Chondrocyte (in vitro differentiated cells): ENCODE measurements at regions not wholly inside any gene's neighbourhood (a gene's known extent, or its start where the extent isn't known, plus 50 kb on each side); places are given as distances from the start of the nearest gene placed in this dataset.

Experiments used
- DNase-seq: peaks from one replicate; pipeline ENCODE4 v3.0.0; 2021; ENCODE audit warnings: mixed read lengths, low spot score
- H3K27ac Mint-ChIP-seq: one replicate; pipeline ENCODE4 v1.8.0; 2021; ENCODE audit warnings: mild to moderate bottlenecking, moderate library complexity, mixed read lengths; ENCODE audit not compliant: unreplicated experiment
- H3K27me3 Mint-ChIP-seq: 2 replicates; pipeline ENCODE4 v1.8.0; 2021; ENCODE audit warnings: low read depth, mixed read lengths
- H3K36me3 Mint-ChIP-seq: 2 replicates; pipeline ENCODE4 v1.8.0; 2021; ENCODE audit warnings: low read depth, mixed read lengths
- H3K4me1 Mint-ChIP-seq: 2 replicates; pipeline ENCODE4 v1.8.0; 2021; ENCODE audit warnings: low read depth, mild to moderate bottlenecking, mixed read lengths
- H3K4me3 Mint-ChIP-seq: one replicate; pipeline ENCODE4 v1.8.0; 2021; ENCODE audit warnings: mild to moderate bottlenecking, moderate library complexity, mixed read lengths; ENCODE audit not compliant: unreplicated experiment
- H3K9me3 Mint-ChIP-seq: 2 replicates; pipeline ENCODE4 v1.8.0; 2021; ENCODE audit warnings: low read depth, mixed read lengths
- TF ChIP-seq, protein P1 (sequence below): fragments of 200-600 bp; sonication (generic); IDR thresholded peaks from 2 replicates; pipeline ENCODE4 v1.5.0; 2021; ENCODE audit warnings: antibody characterized with exemption, mild to moderate bottlenecking, moderate library complexity

GRCh38 chr3:182470187-182470586, 323.1 kb upstream of the ATP11B start:
- H3K9me3 Mint-ChIP-seq = peaks cover 3% of the 10 kb centered on the region
- peaks cover 34% of the 10 kb centered on the region for H3K4me1 Mint-ChIP-seq
- no peaks in the 10 kb centered on the region for H3K36me3 Mint-ChIP-seq
- H3K4me3 Mint-ChIP-seq = no peak overlapping the region
- no peaks in the 10 kb centered on the region for H3K27me3 Mint-ChIP-seq
- H3K27ac Mint-ChIP-seq = no peak overlapping the region
- DNase-seq = no peak
- TF ChIP-seq, protein P1, sequence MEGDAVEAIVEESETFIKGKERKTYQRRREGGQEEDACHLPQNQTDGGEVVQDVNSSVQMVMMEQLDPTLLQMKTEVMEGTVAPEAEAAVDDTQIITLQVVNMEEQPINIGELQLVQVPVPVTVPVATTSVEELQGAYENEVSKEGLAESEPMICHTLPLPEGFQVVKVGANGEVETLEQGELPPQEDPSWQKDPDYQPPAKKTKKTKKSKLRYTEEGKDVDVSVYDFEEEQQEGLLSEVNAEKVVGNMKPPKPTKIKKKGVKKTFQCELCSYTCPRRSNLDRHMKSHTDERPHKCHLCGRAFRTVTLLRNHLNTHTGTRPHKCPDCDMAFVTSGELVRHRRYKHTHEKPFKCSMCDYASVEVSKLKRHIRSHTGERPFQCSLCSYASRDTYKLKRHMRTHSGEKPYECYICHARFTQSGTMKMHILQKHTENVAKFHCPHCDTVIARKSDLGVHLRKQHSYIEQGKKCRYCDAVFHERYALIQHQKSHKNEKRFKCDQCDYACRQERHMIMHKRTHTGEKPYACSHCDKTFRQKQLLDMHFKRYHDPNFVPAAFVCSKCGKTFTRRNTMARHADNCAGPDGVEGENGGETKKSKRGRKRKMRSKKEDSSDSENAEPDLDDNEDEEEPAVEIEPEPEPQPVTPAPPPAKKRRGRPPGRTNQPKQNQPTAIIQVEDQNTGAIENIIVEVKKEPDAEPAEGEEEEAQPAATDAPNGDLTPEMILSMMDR = no peak

DNA sequence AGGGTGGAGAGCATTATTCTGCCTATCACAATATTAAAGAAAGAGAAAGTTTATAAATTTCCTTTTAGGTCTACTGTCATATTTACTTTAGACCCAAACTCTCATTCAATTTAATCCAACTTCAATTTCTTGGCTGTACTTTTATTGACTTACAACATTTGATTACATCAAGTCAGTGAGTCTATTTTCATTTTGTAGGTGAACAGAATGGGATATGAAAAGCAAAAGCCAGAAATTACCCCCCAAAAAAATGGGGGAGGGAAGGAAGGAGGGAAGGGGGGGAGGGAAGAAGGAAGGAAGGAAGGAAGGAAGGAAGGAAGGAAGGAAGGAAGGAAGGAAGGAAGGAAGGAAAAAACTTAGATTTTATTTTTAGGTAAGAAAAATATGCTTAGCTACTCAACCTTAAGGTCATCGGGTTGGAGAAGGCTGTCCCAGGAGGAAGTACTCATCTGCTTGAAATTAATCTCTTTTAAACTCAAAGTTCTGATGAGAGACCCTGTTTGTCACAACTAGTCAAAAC, 320.1 kb upstream of the ATP11B start:
- no peak overlapping the region for H3K27ac Mint-ChIP-seq
- TF ChIP-seq, protein P1 = no peak
- H3K27me3 Mint-ChIP-seq = no peaks in the 10 kb centered on the region
- H3K36me3 Mint-ChIP-seq = no peaks in the 10 kb centered on the region
- peaks cover 3% of the 10 kb centered on the region for H3K9me3 Mint-ChIP-seq
- no peak overlapping the region for H3K4me3 Mint-ChIP-seq
- H3K4me1 Mint-ChIP-seq = peaks cover 42% of the 10 kb centered on the region
- DNase-seq = no peak

DNA sequence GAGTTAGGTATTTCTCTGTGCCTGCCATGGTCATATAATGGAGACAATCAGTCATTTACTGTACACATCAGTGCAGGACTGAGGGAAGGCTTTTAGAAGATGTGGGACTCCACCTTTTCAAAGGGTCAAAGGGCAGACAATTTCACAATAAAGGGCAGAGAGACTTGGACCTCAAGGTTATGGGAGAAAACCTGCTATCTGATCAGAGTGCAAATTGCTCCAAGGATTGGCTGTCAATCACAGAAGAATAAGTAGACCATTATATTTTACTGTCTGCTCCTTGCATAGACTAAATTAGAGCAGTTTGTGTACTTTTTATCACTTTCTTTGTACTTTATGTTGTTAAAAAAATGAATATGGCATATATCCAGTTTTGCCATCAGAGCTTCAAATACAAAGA, 314.9 kb upstream of the ATP11B start:
- peaks cover 4% of the 10 kb centered on the region for H3K9me3 Mint-ChIP-seq
- H3K27ac Mint-ChIP-seq = no peak overlapping the region
- H3K36me3 Mint-ChIP-seq = no peaks in the 10 kb centered on the region
- TF ChIP-seq, protein P1 = no peak
- H3K4me1 Mint-ChIP-seq = peaks cover 61% of the 10 kb centered on the region
- DNase-seq = no peak
- H3K4me3 Mint-ChIP-seq = no peak overlapping the region
- H3K27me3 Mint-ChIP-seq = no peaks in the 10 kb centered on the region

DNA sequence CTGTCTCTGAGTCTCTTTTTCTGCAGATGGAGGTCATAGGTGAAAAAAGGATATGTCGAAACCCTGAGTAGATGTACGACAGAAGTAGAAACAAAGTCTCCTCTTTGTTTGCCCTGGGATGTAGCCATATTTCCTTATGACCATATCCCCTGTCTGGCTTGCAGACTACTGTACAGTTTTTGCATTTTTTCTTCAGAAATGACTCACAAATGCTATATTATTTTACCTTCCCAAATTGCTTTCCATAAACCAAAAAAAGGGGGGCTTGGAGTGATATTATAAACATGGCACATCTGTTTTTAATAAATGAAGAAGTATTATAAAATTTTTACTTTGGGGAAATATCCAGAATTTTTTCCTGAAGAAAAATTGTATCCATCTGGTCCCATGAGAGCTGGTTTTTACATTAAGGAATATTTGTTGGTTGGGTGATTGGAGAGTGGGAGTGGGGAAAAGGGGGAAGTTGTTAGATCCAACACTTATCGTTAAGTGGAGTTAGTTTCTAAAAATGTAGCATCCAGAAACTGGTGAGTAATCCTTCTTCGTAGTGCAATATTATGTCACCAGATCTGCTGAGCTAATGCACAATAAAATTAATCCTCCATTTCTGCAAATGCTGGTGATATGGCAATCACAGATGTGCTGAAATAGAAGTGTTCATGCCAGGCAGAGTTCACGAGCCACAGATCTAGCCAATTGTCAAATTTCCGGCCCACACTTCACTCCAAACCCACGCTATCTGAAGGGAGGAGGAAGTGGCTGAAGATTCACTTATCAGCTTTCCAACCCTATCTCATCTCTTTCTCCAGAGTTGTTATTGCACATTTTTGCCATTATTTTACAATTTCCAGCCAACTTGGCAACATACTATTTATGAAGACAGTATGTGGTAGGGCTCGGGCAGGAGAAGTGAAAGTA, 313.6 kb upstream of the ATP11B start:
- no peak for DNase-seq
- H3K4me1 Mint-ChIP-seq = peaks cover 61% of the 10 kb centered on the region
- H3K27ac Mint-ChIP-seq = peak overlapping the region; percentile 85
- H3K9me3 Mint-ChIP-seq = peaks cover 4% of the 10 kb centered on the region
- H3K27me3 Mint-ChIP-seq = no peaks in the 10 kb centered on the region
- H3K36me3 Mint-ChIP-seq = no peaks in the 10 kb centered on the region
- TF ChIP-seq, protein P1 = no peak
- peak overlapping the region; percentile 3 for H3K4me3 Mint-ChIP-seq

- no peak for DNase-seq
- Mint-ChIP-seq H3K4me3 (no peak overlapping the region), H3K9me3 (peaks cover 4% of the 10 kb centered on the region), H3K27me3 (no peaks in the 10 kb centered on the region), H3K36me3 (no peaks in the 10 kb centered on the region), H3K4me1 (peaks cover 67% of the 10 kb centered on the region), H3K27ac (no peak overlapping the region)
- TF ChIP-seq, protein P1 = no peak
These were observed 310.6 kb upstream of the ATP11B start for GRCh38 chr3:182482705-182483104.
